ENCODE measurements at regions not wholly inside any gene's neighbourhood (a gene's known extent, or its start where the extent isn't known, plus 50 kb on each side); places are given as distances from the start of the nearest gene placed in this dataset.

DNA sequence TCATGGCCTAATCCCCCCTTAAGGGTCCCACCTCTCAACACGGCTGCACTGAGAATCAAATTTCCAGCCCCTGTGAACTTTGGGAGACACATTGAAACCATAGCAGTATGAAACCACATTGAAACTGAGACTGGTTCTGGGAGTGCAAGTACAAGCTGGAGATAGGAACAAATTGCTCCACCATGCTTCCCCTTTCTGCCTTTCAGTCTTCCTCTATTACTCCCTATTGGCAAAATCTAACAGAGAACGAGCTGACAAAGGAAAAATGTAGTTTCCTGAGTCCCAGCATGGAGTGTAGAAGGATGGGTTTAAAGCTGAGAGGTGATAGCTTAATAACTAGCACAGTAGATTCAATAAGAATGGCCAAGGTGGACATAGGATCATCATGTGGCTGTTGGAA lies 161.7 kb upstream of the RPL34 start:
- intact Hi-C loops (cut with DNase I) = no loop called here
- WGBS, 3 donors = 25 to 32% (median 27%) methylated on average over 2 of the region's 2 CpGs
- Histone ChIP-seq H3K27me3 (ENCODE audit: insufficient read depth in 3 of 3, low read length in 2 of 3) (no peaks in the 10 kb centered on the region), H3K9me3 (no peaks in the 10 kb centered on the region), H3K36me3 (ENCODE audit: insufficient read depth in 1 of 2, low read depth in 1 of 2) (no peaks in the 10 kb centered on the region), H3K27ac (no peak overlapping the region), H3K4me3 (no peak overlapping the region), H3K4me1 (no peaks in the 10 kb centered on the region)
- TF ChIP-seq, protein P1, sequence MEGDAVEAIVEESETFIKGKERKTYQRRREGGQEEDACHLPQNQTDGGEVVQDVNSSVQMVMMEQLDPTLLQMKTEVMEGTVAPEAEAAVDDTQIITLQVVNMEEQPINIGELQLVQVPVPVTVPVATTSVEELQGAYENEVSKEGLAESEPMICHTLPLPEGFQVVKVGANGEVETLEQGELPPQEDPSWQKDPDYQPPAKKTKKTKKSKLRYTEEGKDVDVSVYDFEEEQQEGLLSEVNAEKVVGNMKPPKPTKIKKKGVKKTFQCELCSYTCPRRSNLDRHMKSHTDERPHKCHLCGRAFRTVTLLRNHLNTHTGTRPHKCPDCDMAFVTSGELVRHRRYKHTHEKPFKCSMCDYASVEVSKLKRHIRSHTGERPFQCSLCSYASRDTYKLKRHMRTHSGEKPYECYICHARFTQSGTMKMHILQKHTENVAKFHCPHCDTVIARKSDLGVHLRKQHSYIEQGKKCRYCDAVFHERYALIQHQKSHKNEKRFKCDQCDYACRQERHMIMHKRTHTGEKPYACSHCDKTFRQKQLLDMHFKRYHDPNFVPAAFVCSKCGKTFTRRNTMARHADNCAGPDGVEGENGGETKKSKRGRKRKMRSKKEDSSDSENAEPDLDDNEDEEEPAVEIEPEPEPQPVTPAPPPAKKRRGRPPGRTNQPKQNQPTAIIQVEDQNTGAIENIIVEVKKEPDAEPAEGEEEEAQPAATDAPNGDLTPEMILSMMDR (IDR thresholded peaks at IDR 0.05) = no peak
- ATAC-seq = no peak
- DNase-seq = no peak

DNA sequence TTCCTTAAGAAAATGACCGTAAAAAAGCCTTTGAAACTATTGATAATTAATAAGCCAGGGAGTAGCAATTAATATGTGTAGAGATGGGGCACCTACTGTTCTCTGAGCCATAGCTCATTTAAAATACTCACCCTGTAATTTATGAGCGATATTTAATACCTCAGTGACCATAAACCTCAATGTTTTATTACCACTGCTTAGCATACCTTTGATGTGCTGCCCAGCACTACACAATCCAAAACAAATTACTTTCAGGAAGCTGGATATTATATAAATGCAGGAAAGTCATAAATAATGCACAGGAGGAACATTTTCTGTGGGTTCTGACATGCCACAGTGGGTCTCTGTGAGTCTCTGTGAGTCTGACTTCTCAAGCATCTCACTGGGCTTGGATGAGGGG lies 166.1 kb upstream of the RPL34 start:
- TF ChIP-seq, protein P1 (IDR thresholded peaks at IDR 0.05) = no peak
- Histone ChIP-seq H3K4me1 (no peaks in the 10 kb centered on the region), H3K4me3 (no peak overlapping the region), H3K27ac (no peak overlapping the region), H3K27me3 (ENCODE audit: insufficient read depth in 3 of 3, low read length in 2 of 3) (no peaks in the 10 kb centered on the region), H3K9me3 (no peaks in the 10 kb centered on the region), H3K36me3 (ENCODE audit: insufficient read depth in 1 of 2, low read depth in 1 of 2) (no peaks in the 10 kb centered on the region)
- DNase-seq = no peak
- 43 to 62% (median 50%) methylated on average over 2 of the region's 2 CpGs for WGBS, 3 donors
- intact Hi-C loops (cut with DNase I) = no loop called here
- ATAC-seq = no peak

DNA sequence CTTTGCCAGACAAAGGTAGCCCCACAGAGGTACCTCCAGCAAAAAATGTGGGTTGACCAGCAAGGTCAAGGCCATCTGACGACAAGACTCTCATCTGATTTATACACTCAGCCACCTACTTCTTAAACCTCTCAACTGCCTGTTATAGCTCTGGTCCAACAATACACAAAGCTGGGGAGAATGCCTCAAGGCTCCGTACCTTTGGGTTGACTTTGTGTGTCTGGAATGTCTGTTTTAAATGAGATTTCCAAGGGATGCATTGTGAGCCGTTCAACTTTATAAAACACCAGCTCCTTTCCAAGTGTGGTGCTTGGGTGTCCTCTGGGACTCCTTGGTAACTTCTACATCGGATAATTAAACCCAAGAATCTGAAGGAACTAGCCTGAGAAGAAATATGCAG lies 167.0 kb upstream of the RPL34 start:
- intact Hi-C loops (cut with DNase I) = no loop called here
- ATAC-seq (no peak), DNase-seq (no peak)
- Histone ChIP-seq H3K4me3 (no peak overlapping the region), H3K36me3 (ENCODE audit: insufficient read depth in 1 of 2, low read depth in 1 of 2) (no peaks in the 10 kb centered on the region), H3K9me3 (no peaks in the 10 kb centered on the region), H3K27ac (no peak overlapping the region), H3K27me3 (ENCODE audit: insufficient read depth in 3 of 3, low read length in 2 of 3) (no peaks in the 10 kb centered on the region), H3K4me1 (no peaks in the 10 kb centered on the region)
- TF ChIP-seq, protein P1 (IDR thresholded peaks at IDR 0.05) = no peak
- 43 to 63% (median 55%) methylated on average over 4 of the region's 4 CpGs for WGBS, 3 donors

DNA sequence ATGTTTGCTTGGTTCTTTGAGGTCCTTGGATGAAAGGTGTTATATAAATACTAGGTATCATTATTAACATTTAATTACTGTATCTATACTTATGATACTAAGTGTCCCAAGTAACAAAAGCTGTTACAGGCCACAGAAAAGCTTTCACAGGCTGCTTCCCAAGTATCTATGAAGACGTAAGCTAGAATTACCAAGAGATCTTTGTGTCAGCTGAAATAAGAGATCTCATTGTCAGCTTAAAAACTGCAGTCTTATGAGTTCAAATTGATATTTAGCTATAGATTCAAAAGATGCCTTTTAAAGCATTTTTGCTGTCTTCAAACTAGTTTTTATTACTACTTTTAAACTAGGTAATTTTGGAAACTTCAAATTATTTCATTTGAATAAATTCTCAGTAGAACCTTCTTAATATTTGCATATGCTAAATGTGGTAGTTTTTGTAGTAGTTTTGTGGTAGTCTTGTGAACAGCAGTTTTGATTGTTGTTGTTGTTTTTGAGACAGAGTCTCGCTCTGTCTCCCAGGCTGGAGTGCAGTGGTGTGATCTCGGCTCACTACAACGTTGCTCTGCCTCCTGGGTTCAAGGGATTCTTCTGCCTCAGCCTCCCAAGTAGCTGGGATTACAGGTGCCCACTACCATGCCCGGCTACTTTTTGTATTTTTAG lies 170.0 kb upstream of the RPL34 start:
- WGBS, 3 donors = 75 to 81% (median 77%) methylated on average over 5 of the region's 5 CpGs

More for the DNA sequence above, 170.0 kb upstream of the RPL34 start:
- no peaks in the 10 kb centered on the region for H3K36me3 ChIP-seq (ENCODE audit: insufficient read depth in 1 of 2, low read depth in 1 of 2)
- no peaks in the 10 kb centered on the region for H3K9me3 ChIP-seq
- TF ChIP-seq, protein P1 (IDR thresholded peaks at IDR 0.05) = no peak
- ATAC-seq (no peak), DNase-seq (no peak)
- no peak overlapping the region for H3K27ac ChIP-seq
- H3K27me3 ChIP-seq (ENCODE audit: insufficient read depth in 3 of 3, low read length in 2 of 3) = no peaks in the 10 kb centered on the region
- intact Hi-C loops (cut with DNase I) = no loop called here
- no peaks in the 10 kb centered on the region for H3K4me1 ChIP-seq
- H3K4me3 ChIP-seq = no peak overlapping the region

Data from psoas muscle (tissue), 7 donors.